C4-2B (cell line): ENCODE measurements at regions not wholly inside any gene's neighbourhood (a gene's known extent, or its start where the extent isn't known, plus 50 kb on each side); places are given as distances from the start of the nearest gene placed in this dataset.

ENCODE experiments used
- ZFX ChIP-seq: fragments of 450-650 bp; IDR thresholded peaks from 2 replicates; pipeline ENCODE4 v1.6.1; 2017
- TF ChIP-seq, protein P1 (sequence below): fragments of 450-650 bp; conservative IDR thresholded peaks from 2 replicates; pipeline ENCODE4 v1.5.1; 2017; ENCODE audit warnings: mild to moderate bottlenecking

DNA sequence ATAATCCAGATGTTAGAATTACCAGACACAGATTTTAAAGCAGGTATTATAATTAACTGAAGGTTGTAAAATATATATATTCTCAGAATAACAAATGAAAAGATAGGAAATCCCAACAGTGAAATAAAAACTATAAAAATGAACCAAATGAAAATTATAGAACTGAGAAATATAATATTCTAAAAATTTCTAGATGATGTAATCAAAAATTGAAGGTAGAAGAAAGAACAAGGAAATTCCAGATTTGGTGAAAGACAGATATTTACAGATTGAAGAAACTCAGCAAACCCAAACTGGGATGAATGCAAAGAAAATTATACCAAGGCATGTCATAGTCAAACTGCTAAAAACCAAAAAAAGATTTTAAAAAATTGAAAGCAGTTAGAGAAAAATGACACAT lies 729.4 kb downstream of the MATN1 start:
- TF ChIP-seq, protein P1, sequence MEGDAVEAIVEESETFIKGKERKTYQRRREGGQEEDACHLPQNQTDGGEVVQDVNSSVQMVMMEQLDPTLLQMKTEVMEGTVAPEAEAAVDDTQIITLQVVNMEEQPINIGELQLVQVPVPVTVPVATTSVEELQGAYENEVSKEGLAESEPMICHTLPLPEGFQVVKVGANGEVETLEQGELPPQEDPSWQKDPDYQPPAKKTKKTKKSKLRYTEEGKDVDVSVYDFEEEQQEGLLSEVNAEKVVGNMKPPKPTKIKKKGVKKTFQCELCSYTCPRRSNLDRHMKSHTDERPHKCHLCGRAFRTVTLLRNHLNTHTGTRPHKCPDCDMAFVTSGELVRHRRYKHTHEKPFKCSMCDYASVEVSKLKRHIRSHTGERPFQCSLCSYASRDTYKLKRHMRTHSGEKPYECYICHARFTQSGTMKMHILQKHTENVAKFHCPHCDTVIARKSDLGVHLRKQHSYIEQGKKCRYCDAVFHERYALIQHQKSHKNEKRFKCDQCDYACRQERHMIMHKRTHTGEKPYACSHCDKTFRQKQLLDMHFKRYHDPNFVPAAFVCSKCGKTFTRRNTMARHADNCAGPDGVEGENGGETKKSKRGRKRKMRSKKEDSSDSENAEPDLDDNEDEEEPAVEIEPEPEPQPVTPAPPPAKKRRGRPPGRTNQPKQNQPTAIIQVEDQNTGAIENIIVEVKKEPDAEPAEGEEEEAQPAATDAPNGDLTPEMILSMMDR = no peak
- no peak for TF ChIP-seq ZFX
